Upper lobe of left lung (tissue), 6 donors: ENCODE measurements at regions not wholly inside any gene's neighbourhood (a gene's known extent, or its start where the extent isn't known, plus 50 kb on each side); places are given as distances from the start of the nearest gene placed in this dataset.

Experiments used
- ATAC-seq, 2 donors: fragments of 200-7000 bp; cut with Tn5 transposase; one replicate each; pipeline ENCODE4 v1.9.1; 2022; ENCODE audit warnings: mild to moderate bottlenecking in 2 of 2, moderate library complexity in 2 of 2; ENCODE audit not compliant: low FRiP score in 2 of 2
- DNase-seq, 2 donors: peaks; one replicate each; pipeline ENCODE4 v3.0.0-alpha.2; 2019 to 2020
- H3K27ac ChIP-seq, 4 donors: fragments of 200-600 bp; sonication (generic); one replicate each; pipeline ENCODE4 v1.5.1; 2016 to 2019
- H3K27me3 ChIP-seq, 4 donors: fragments of 200-600 bp; sonication (generic); one replicate each; pipeline ENCODE4 v1.5.1; 2017 to 2019
- H3K36me3 ChIP-seq, 4 donors: fragments of 200-600 bp; sonication (generic); one replicate each; pipeline ENCODE4 v1.5.1; 2016 to 2019
- H3K4me1 ChIP-seq, 4 donors: fragments of 200-600 bp; sonication (generic); one replicate each; pipeline ENCODE4 v1.5.1; 2018 to 2019
- H3K4me3 ChIP-seq, 4 donors: fragments of 200-600 bp; sonication (generic); one replicate each; pipeline ENCODE4 v1.5.1; 2017 to 2019; ENCODE audit warnings: mild to moderate bottlenecking in 2 of 4, moderate library complexity in 1 of 4
- H3K9me3 ChIP-seq, 4 donors: fragments of 200-600 bp; sonication (generic); one replicate each; pipeline ENCODE4 v1.5.1; 2018 to 2019
- EP300 ChIP-seq, 4 donors: sonication (generic); formaldehyde crosslinking; IDR thresholded peaks; one replicate each; pipeline ENCODE4 v1.5.1; 2017; ENCODE audit warnings: antibody characterized with exemption in 4 of 4, control low read depth in 2 of 4
- POLR2A ChIP-seq, 4 donors: fragments of 450-650 bp; IDR thresholded peaks; one replicate each; pipeline ENCODE4 v1.5.1; 2016 to 2017; ENCODE audit warnings: antibody characterized with exemption in 4 of 4, mild to moderate bottlenecking in 2 of 4
- POLR2AphosphoS5 ChIP-seq, 2 donors: sonication (generic); formaldehyde crosslinking; IDR thresholded peaks; one replicate each; pipeline ENCODE4 v1.5.1; 2017; ENCODE audit warnings: antibody characterized with exemption in 2 of 2
- WGBS, 2 donors: methylation state at CpG; one replicate each; pipeline ENCODE4 v1.1.5; 2017 to 2018; 5-methylcytosine and 5-hydroxymethylcytosine counted together
- TF ChIP-seq, protein P1 (sequence below), 6 experiments: fragments of 450-650 bp in 4 of 6; fragments of 200-600 bp in 2 of 6; sonication (generic) in 2 of 6; IDR thresholded peaks; one replicate each; pipeline ENCODE4 v1.5.1; 2016 to 2019; ENCODE audit warnings: antibody characterized with exemption in 6 of 6
- donor health status: DM: no; HTN: no; CAD: no; lungs with moderate emphysema.
- donor health status: DM: no; HTN: yes; CAD: no; lungs with severe emphysema.

DNA sequence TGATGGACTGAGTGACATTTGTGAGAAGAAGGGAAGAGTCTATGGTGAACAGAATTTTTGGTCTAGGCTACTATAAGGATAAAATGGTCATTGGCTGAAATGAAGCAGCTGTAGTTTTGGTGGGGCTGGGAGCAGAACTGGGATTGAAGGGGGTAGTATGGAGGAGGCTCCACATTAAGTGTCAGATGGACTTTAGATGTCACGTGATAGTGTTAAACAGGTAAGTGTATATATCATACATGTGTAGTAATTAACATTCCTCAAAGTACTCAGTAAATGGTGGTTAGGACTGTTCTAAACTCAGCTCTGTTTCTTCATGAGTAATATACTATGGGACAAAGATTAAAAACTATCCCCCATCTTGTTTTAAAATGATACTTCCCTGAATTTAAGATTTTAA is 947.9 kb downstream of the PDHA2 start:
- H3K4me3 ChIP-seq: no peak overlapping the region

DNA sequence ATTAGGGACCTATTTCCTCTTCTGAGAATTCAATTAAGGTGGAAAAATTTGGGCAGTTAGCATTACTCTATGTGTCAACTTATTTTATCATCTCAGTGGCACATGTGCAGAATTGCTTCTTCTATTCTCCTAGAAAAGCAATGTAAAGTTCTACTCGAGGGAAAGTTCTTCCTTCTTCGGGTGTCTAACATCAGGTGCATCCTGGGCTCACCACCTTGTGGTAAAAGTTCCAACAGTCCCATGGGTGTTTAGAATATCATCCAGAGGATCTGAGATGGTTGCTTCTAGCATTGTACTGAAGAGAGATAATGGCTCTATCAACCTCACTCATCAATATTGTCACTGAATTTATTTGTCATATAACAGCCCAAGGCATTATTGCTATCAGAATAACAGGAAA is 969.7 kb downstream of the PDHA2 start:
- no peaks in the 10 kb centered on the region for H3K4me1 ChIP-seq
- DNase-seq (no peak), ATAC-seq (no peak)
- no peaks in the 10 kb centered on the region for H3K36me3 ChIP-seq
- no peak overlapping the region for H3K4me3 ChIP-seq
- H3K9me3 ChIP-seq: no peaks in the 10 kb centered on the region
- no peak overlapping the region for H3K27ac ChIP-seq
- H3K27me3 ChIP-seq: no peaks in the 10 kb centered on the region
- WGBS, 2 donors: 62 to 73% methylated on average over 2 of the region's 2 CpGs
- TF ChIP-seq POLR2A (IDR thresholded peaks at IDR 0.05): no peak
- TF ChIP-seq EP300 (IDR thresholded peaks at IDR 0.05): no peak
- TF ChIP-seq POLR2AphosphoS5 (IDR thresholded peaks at IDR 0.05): no peak
- TF ChIP-seq, protein P1, sequence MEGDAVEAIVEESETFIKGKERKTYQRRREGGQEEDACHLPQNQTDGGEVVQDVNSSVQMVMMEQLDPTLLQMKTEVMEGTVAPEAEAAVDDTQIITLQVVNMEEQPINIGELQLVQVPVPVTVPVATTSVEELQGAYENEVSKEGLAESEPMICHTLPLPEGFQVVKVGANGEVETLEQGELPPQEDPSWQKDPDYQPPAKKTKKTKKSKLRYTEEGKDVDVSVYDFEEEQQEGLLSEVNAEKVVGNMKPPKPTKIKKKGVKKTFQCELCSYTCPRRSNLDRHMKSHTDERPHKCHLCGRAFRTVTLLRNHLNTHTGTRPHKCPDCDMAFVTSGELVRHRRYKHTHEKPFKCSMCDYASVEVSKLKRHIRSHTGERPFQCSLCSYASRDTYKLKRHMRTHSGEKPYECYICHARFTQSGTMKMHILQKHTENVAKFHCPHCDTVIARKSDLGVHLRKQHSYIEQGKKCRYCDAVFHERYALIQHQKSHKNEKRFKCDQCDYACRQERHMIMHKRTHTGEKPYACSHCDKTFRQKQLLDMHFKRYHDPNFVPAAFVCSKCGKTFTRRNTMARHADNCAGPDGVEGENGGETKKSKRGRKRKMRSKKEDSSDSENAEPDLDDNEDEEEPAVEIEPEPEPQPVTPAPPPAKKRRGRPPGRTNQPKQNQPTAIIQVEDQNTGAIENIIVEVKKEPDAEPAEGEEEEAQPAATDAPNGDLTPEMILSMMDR (IDR thresholded peaks at IDR 0.05): no peak

More for the DNA sequence above, 947.9 kb downstream of the PDHA2 start:
- no peaks in the 10 kb centered on the region for H3K27me3 ChIP-seq
- ATAC-seq: no peak
- H3K9me3 ChIP-seq: no peaks in the 10 kb centered on the region
- no peak overlapping the region for H3K27ac ChIP-seq
- 86 to 89% methylated on average over 1 of the region's 1 CpG for WGBS, 2 donors
- TF ChIP-seq POLR2AphosphoS5 (IDR thresholded peaks at IDR 0.05) (no peak), EP300 (IDR thresholded peaks at IDR 0.05) (no peak), POLR2A (IDR thresholded peaks at IDR 0.05) (no peak)
- TF ChIP-seq, protein P1 (IDR thresholded peaks at IDR 0.05): no peak
- no peaks in the 10 kb centered on the region for H3K4me1 ChIP-seq
- no peak for DNase-seq
- H3K36me3 ChIP-seq: no peaks in the 10 kb centered on the region

DNA sequence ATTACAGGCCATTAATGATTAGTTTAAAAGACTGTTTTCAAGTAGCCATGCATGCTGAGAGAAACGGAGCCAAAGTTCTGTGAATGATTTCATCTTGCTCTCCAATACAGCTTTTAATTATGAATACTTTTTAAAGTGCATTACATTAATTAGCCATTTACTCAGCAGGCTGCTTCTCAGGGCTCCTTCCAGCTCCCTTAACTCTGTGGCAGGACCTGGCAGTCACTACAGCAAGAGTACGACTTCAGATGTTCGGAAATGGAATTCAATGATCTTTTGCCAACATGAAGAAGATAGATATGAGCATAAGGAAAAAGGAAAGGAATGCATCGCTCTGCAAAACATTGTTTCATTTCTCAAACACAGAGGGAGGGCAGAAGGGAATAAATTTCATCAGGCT is 987.2 kb downstream of the PDHA2 start:
- TF ChIP-seq POLR2A (IDR thresholded peaks at IDR 0.05) (no peak), POLR2AphosphoS5 (IDR thresholded peaks at IDR 0.05) (no peak), EP300 (IDR thresholded peaks at IDR 0.05) (no peak)
- TF ChIP-seq, protein P1 (IDR thresholded peaks at IDR 0.05): no peak
- ATAC-seq: no peak
- no peak for DNase-seq
- Histone ChIP-seq H3K4me1 (no peaks in the 10 kb centered on the region), H3K27me3 (no peaks in the 10 kb centered on the region), H3K4me3 (no peak overlapping the region), H3K9me3 (no peaks in the 10 kb centered on the region), H3K36me3 (no peaks in the 10 kb centered on the region), H3K27ac (no peak overlapping the region)
- 65 to 81% methylated on average over 4 of the region's 4 CpGs for WGBS, 2 donors

DNA sequence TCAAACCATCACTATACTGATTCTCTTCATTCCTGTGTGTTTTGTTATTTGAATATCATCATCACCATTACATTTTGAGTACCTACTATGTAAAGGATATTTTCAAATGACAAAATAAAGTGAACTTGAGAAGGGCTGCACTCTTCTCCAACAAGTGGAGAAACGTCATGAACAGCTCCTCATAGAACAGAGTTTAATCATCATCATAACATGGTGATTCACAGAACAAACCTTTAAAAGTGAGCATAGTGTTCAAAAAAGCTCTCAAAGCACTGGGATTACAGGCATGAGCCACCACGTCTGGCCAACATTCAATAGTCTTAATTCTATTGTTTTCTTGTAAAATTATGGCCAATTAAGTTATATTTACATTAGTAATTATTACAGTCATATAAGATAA is 993.9 kb downstream of the PDHA2 start:
- H3K4me3 ChIP-seq: no peak overlapping the region
- H3K36me3 ChIP-seq: no peaks in the 10 kb centered on the region
- ATAC-seq (no peak), DNase-seq (no peak)
- H3K4me1 ChIP-seq: no peaks in the 10 kb centered on the region
- WGBS, 2 donors: 48 to 54% methylated on average over 2 of the region's 2 CpGs
- H3K27ac ChIP-seq: no peak overlapping the region
- H3K9me3 ChIP-seq: no peaks in the 10 kb centered on the region
- TF ChIP-seq EP300 (IDR thresholded peaks at IDR 0.05) (no peak), POLR2A (IDR thresholded peaks at IDR 0.05) (no peak), POLR2AphosphoS5 (IDR thresholded peaks at IDR 0.05) (no peak)
- TF ChIP-seq, protein P1 (IDR thresholded peaks at IDR 0.05): no peak
- H3K27me3 ChIP-seq: no peaks in the 10 kb centered on the region

DNA sequence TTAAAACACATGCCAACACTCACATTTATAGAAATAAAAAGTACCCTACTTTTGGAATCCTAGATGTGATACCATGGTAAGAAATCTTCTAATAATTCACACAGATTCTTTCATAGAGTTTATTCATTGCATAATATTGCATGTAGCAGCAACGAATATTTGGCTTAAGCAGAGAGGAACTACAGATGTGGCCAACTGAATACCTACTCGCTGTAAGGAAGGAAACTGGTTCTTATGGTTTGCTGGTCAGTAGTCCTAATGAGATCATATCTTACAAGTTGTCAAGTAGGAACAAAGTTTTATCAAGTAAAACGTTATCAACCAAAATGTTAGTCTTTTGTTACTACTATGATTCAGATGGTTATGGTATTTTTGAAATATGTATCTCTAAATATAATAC is 996.1 kb downstream of the PDHA2 start:
- Histone ChIP-seq H3K9me3 (no peaks in the 10 kb centered on the region), H3K36me3 (no peaks in the 10 kb centered on the region), H3K27ac (no peak overlapping the region), H3K4me3 (no peak overlapping the region), H3K4me1 (no peaks in the 10 kb centered on the region), H3K27me3 (no peaks in the 10 kb centered on the region)
- 26 to 52% methylated on average over 3 of the region's 3 CpGs for WGBS, 2 donors
- no peak for TF ChIP-seq EP300 (IDR thresholded peaks at IDR 0.05)
- TF ChIP-seq, protein P1 (IDR thresholded peaks at IDR 0.05): no peak
- TF ChIP-seq POLR2AphosphoS5 (IDR thresholded peaks at IDR 0.05): no peak
- TF ChIP-seq POLR2A (IDR thresholded peaks at IDR 0.05): no peak
- ATAC-seq (no peak), DNase-seq (no peak)
